Thoracic aorta (tissue), 2 donors: ENCODE measurements at regions not wholly inside any gene's neighbourhood (a gene's known extent, or its start where the extent isn't known, plus 50 kb on each side); places are given as distances from the start of the nearest gene placed in this dataset.

Source experiments
- ATAC-seq: fragments of 150-250 bp; one replicate; pipeline ENCODE4 v1.8.0; 2017; ENCODE audit warnings: low read depth; ENCODE audit not compliant: insufficient number of reproducible peaks, low FRiP score
- DNase-seq: peaks from one replicate; pipeline ENCODE4 v3.0.0-alpha.2; 2020; ENCODE audit warnings: low spot score
- H3K27ac ChIP-seq, 2 donors: fragments of 200-600 bp; sonication (generic); 1 replicate in 1 of 2; 2 replicates in 1 of 2; pipeline ENCODE4 v1.5.1; 2016; ENCODE audit warnings: mild to moderate bottlenecking in 2 of 2, moderate library complexity in 2 of 2
- H3K27me3 ChIP-seq: fragments of 200-600 bp; sonication (generic); replicated peaks from 2 replicates; pipeline ENCODE4 v1.6.0; 2016; ENCODE audit warnings: mild to moderate bottlenecking; ENCODE audit not compliant: insufficient read depth
- H3K36me3 ChIP-seq: fragments of 200-600 bp; sonication (generic); one replicate; pipeline ENCODE4 v1.5.1; 2016
- H3K4me1 ChIP-seq, 2 donors: fragments of 200-600 bp; sonication (generic); 1 replicate in 1 of 2; 2 replicates in 1 of 2; pipeline versions ENCODE4 v1.5.1 to v1.6.0; 2016; ENCODE audit warnings: low read depth in 2 of 2, mild to moderate bottlenecking in 1 of 2; ENCODE audit not compliant: control insufficient read depth in 1 of 2
- H3K4me3 ChIP-seq: fragments of 200-600 bp; sonication (generic); 2 replicates; pipeline ENCODE4 v1.5.1; 2016; ENCODE audit warnings: mild to moderate bottlenecking
- H3K9me3 ChIP-seq: fragments of 200-600 bp; sonication (generic); 2 replicates; pipeline ENCODE4 v1.5.1; 2016
- CTCF ChIP-seq: fragments of 200-600 bp; sonication (generic); IDR thresholded peaks from one replicate; pipeline ENCODE4 v1.5.1; 2019; ENCODE audit warnings: antibody characterized with exemption

GRCh38 chr5:113808956-113809355 lies 295.5 kb downstream of the YTHDC2 start:
- Histone ChIP-seq H3K27ac (no peak overlapping the region), H3K27me3 (no peaks in the 10 kb centered on the region), H3K36me3 (no peaks in the 10 kb centered on the region), H3K9me3 (no peaks in the 10 kb centered on the region), H3K4me1 (peaks cover 7 to 30% of the 10 kb centered on the region in 2 donors), H3K4me3 (no peak overlapping the region)
- ATAC-seq (no peak), DNase-seq (no peak)
- TF ChIP-seq CTCF, result no peak

GRCh38 chr5:113809626-113810025 lies 296.1 kb downstream of the YTHDC2 start:
- no peak for TF ChIP-seq CTCF
- no peaks in the 10 kb centered on the region for H3K9me3 ChIP-seq
- H3K27me3 ChIP-seq, result no peaks in the 10 kb centered on the region
- no peak overlapping the region for H3K4me3 ChIP-seq
- no peak for ATAC-seq
- peaks cover 7 to 30% of the 10 kb centered on the region in 2 donors for H3K4me1 ChIP-seq
- H3K27ac ChIP-seq, result no peak overlapping the region
- H3K36me3 ChIP-seq, result no peaks in the 10 kb centered on the region
- DNase-seq, result no peak

- Histone ChIP-seq H3K27ac (no peak overlapping the region), H3K4me3 (no peak overlapping the region), H3K4me1 (peaks cover 0 to 4% of the 10 kb centered on the region in 2 donors), H3K9me3 (no peaks in the 10 kb centered on the region), H3K36me3 (no peaks in the 10 kb centered on the region), H3K27me3 (no peaks in the 10 kb centered on the region)
- TF ChIP-seq CTCF, result no peak
- ATAC-seq (no peak), DNase-seq (no peak)
Measured at GRCh38 chr5:113813466-113813865, 300.0 kb downstream of the YTHDC2 start.

GRCh38 chr5:113817683-113818082 lies 304.2 kb downstream of the YTHDC2 start:
- Histone ChIP-seq H3K27ac (no peak overlapping the region), H3K9me3 (no peaks in the 10 kb centered on the region), H3K4me1 (peaks cover 0 to 4% of the 10 kb centered on the region in 2 donors), H3K36me3 (no peaks in the 10 kb centered on the region), H3K4me3 (no peak overlapping the region), H3K27me3 (no peaks in the 10 kb centered on the region)
- TF ChIP-seq CTCF, result no peak
- ATAC-seq (no peak), DNase-seq (no peak)

- ATAC-seq (no peak), DNase-seq (no peak)
- no peak for TF ChIP-seq CTCF
- Histone ChIP-seq H3K9me3 (no peaks in the 10 kb centered on the region), H3K4me1 (no peaks in the 10 kb centered on the region), H3K4me3 (no peak overlapping the region), H3K27ac (no peak overlapping the region), H3K27me3 (no peaks in the 10 kb centered on the region), H3K36me3 (no peaks in the 10 kb centered on the region)
Measured at GRCh38 chr5:113823696-113824095, 310.2 kb downstream of the YTHDC2 start.
